Activated B cell treated with CpG ODN at 0.5 μM for 24 hours (primary cell): ENCODE measurements at regions not wholly inside any gene's neighbourhood (a gene's known extent, or its start where the extent isn't known, plus 50 kb on each side); places are given as distances from the start of the nearest gene placed in this dataset.

ENCODE experiments used
- ATAC-seq: fragments of 200-7000 bp; cut with Tn5 transposase; one replicate; pipeline ENCODE4 v1.10.0; 2021; ENCODE audit warnings: low read depth, mild to moderate bottlenecking, moderate library complexity
- CTCF ChIA-PET: fragments of 350-600 bp; sonication (Branson Sonifier 250); formaldehyde crosslinking; loops from one replicate; lab custom pipeline; 2021; ENCODE audit warnings: antibody characterized with exemption; lab: Charles Lee
- POLR2A ChIA-PET: fragments of 350-600 bp; sonication (Branson Sonifier 250); formaldehyde crosslinking; loops from one replicate; lab custom pipeline; 2021; ENCODE audit warnings: antibody characterized with exemption; lab: Charles Lee
- DNase-seq: peaks from one replicate; pipeline ENCODE4 v3.0.0; 2022
- H3K27ac Mint-ChIP-seq: one replicate; pipeline ENCODE4 v1.8.0; 2020; ENCODE audit warnings: mixed read lengths
- H3K27me3 Mint-ChIP-seq: one replicate; pipeline ENCODE4 v1.8.0; 2021; ENCODE audit warnings: mixed read lengths
- H3K36me3 Mint-ChIP-seq: one replicate; pipeline ENCODE4 v1.8.0; 2021; ENCODE audit warnings: low read depth, mixed read lengths
- H3K4me1 Mint-ChIP-seq: one replicate; pipeline ENCODE4 v1.8.0; 2021; ENCODE audit warnings: mixed read lengths
- H3K4me3 Mint-ChIP-seq: one replicate; pipeline ENCODE4 v1.8.0; 2020; ENCODE audit warnings: mild to moderate bottlenecking, mixed read lengths
- H3K9me3 Mint-ChIP-seq: one replicate; pipeline ENCODE4 v1.8.0; 2020; ENCODE audit warnings: mixed read lengths
- CTCF ChIP-seq: fragments of 200-600 bp; IDR thresholded peaks from one replicate; pipeline ENCODE4 v1.8.0; 2022; ENCODE audit warnings: antibody characterized with exemption, mild to moderate bottlenecking
- intact Hi-C: fragments of 100-400 bp; cut with micrococcal nuclease; formaldehyde crosslinking; loops from one replicate; pipeline ENCODE4 v1.15.1; 2024

- no peaks in the 10 kb centered on the region for H3K9me3 Mint-ChIP-seq
- no peak for TF ChIP-seq CTCF
- no peak overlapping the region for H3K4me3 Mint-ChIP-seq
- DNase-seq (no peak), ATAC-seq (no peak)
- intact Hi-C loops = no loop called here
- no peaks in the 10 kb centered on the region for H3K4me1 Mint-ChIP-seq
- no peak overlapping the region for H3K27ac Mint-ChIP-seq
- CTCF ChIA-PET = no interaction called here
- H3K27me3 Mint-ChIP-seq = peaks cover 2% of the 10 kb centered on the region
- H3K36me3 Mint-ChIP-seq = no peaks in the 10 kb centered on the region
- POLR2A ChIA-PET = no interaction called here
Measured at GRCh38 chr3:132160198-132160597, 125.4 kb upstream of the CPNE4 start.

- no peak for ATAC-seq
Measured at GRCh38 chr3:132161608-132162007, 126.8 kb upstream of the CPNE4 start.

GRCh38 chr3:132164469-132165092 lies 129.8 kb upstream of the CPNE4 start:
- Mint-ChIP-seq H3K4me3 (no peak overlapping the region), H3K27me3 (peaks cover 2% of the 10 kb centered on the region), H3K27ac (no peak overlapping the region), H3K9me3 (no peaks in the 10 kb centered on the region), H3K4me1 (no peaks in the 10 kb centered on the region), H3K36me3 (no peaks in the 10 kb centered on the region)
- ChIA-PET POLR2A (no interaction called here), CTCF (no interaction called here)
- no peak for ATAC-seq
- intact Hi-C loops = no loop called here
- TF ChIP-seq CTCF = no peak
- DNase-seq = no peak

More at GRCh38 chr3:132161608-132162007, 126.8 kb upstream of the CPNE4 start:
- Mint-ChIP-seq H3K27me3 (peaks cover 2% of the 10 kb centered on the region), H3K9me3 (no peaks in the 10 kb centered on the region), H3K4me3 (no peak overlapping the region), H3K4me1 (no peaks in the 10 kb centered on the region), H3K36me3 (no peaks in the 10 kb centered on the region), H3K27ac (no peak overlapping the region)
- POLR2A ChIA-PET = no interaction called here
- CTCF ChIA-PET = no interaction called here
- no peak for DNase-seq
- intact Hi-C loops = no loop called here
- no peak for TF ChIP-seq CTCF

- no peak for TF ChIP-seq CTCF
- ChIA-PET POLR2A (no interaction called here), CTCF (no interaction called here)
- H3K27ac Mint-ChIP-seq = no peak overlapping the region
- intact Hi-C loops = no loop called here
- no peaks in the 10 kb centered on the region for H3K9me3 Mint-ChIP-seq
- H3K27me3 Mint-ChIP-seq = peaks cover 7% of the 10 kb centered on the region
- H3K4me1 Mint-ChIP-seq = no peaks in the 10 kb centered on the region
- ATAC-seq (no peak), DNase-seq (no peak)
- H3K36me3 Mint-ChIP-seq = no peaks in the 10 kb centered on the region
- H3K4me3 Mint-ChIP-seq = no peak overlapping the region
Measured at GRCh38 chr3:132167870-132168269, 133.1 kb upstream of the CPNE4 start.

GRCh38 chr3:132174500-132174899 lies 139.7 kb upstream of the CPNE4 start:
- POLR2A ChIA-PET = no interaction called here

More at GRCh38 chr3:132174500-132174899, 139.7 kb upstream of the CPNE4 start:
- intact Hi-C loops = no loop called here
- no peak overlapping the region for H3K4me3 Mint-ChIP-seq
- DNase-seq = no peak
- H3K27me3 Mint-ChIP-seq = peaks cover 21% of the 10 kb centered on the region
- H3K4me1 Mint-ChIP-seq = no peaks in the 10 kb centered on the region
- TF ChIP-seq CTCF = no peak
- no peaks in the 10 kb centered on the region for H3K36me3 Mint-ChIP-seq
- no peak overlapping the region for H3K27ac Mint-ChIP-seq
- CTCF ChIA-PET = no interaction called here
- no peaks in the 10 kb centered on the region for H3K9me3 Mint-ChIP-seq
- ATAC-seq = no peak
